ENCODE measurements at regions not wholly inside any gene's neighbourhood (a gene's known extent, or its start where the extent isn't known, plus 50 kb on each side); places are given as distances from the start of the nearest gene placed in this dataset.

- intact Hi-C loops (cut with DNase I) = no loop called here
- no peaks in the 10 kb centered on the region for H3K9me3 ChIP-seq
Observed at GRCh38 chr2:156017341-156017885, 315.1 kb downstream of the NR4A2 start.

GRCh38 chr2:156009293-156009692 lies 323.2 kb downstream of the NR4A2 start:
- no peaks in the 10 kb centered on the region for H3K9me3 ChIP-seq
- H3K27ac ChIP-seq = no peak overlapping the region
- no peak for DNase-seq (ENCODE audit: low spot score in 2 of 2)
- H3K4me3 ChIP-seq = no peak overlapping the region
- intact Hi-C loops (cut with DNase I) = no loop called here
- H3K4me1 ChIP-seq = no peaks in the 10 kb centered on the region
- H3K36me3 ChIP-seq = no peaks in the 10 kb centered on the region
- no peak for TF ChIP-seq CTCF (IDR thresholded peaks at IDR 0.05)
- H3K27me3 ChIP-seq = no peaks in the 10 kb centered on the region

More at GRCh38 chr2:156017341-156017885, 315.1 kb downstream of the NR4A2 start:
- DNase-seq (ENCODE audit: low spot score in 2 of 2) = no peak
- H3K36me3 ChIP-seq = no peaks in the 10 kb centered on the region
- H3K27ac ChIP-seq = no peak overlapping the region
- no peak overlapping the region for H3K4me3 ChIP-seq
- H3K4me1 ChIP-seq = no peaks in the 10 kb centered on the region
- no peak for TF ChIP-seq CTCF (IDR thresholded peaks at IDR 0.05)
- H3K27me3 ChIP-seq = no peaks in the 10 kb centered on the region

GRCh38 chr2:156006721-156007618 lies 325.6 kb downstream of the NR4A2 start:
- Histone ChIP-seq H3K27me3 (no peaks in the 10 kb centered on the region), H3K36me3 (no peaks in the 10 kb centered on the region), H3K9me3 (no peaks in the 10 kb centered on the region), H3K4me3 (no peak overlapping the region), H3K27ac (no peak overlapping the region), H3K4me1 (no peaks in the 10 kb centered on the region)
- intact Hi-C loops (cut with DNase I) = no loop called here
- no peak for DNase-seq (ENCODE audit: low spot score in 2 of 2)
- TF ChIP-seq CTCF (IDR thresholded peaks at IDR 0.05) = no peak

- intact Hi-C loops (cut with DNase I) = no loop called here
- no peaks in the 10 kb centered on the region for H3K4me1 ChIP-seq
- TF ChIP-seq CTCF (IDR thresholded peaks at IDR 0.05) = no peak
- H3K27me3 ChIP-seq = no peaks in the 10 kb centered on the region
- H3K4me3 ChIP-seq = no peak overlapping the region
- H3K36me3 ChIP-seq = no peaks in the 10 kb centered on the region
- DNase-seq (ENCODE audit: low spot score in 2 of 2) = no peak
- no peak overlapping the region for H3K27ac ChIP-seq
- no peaks in the 10 kb centered on the region for H3K9me3 ChIP-seq
Observed at GRCh38 chr2:156005999-156006712, 326.4 kb downstream of the NR4A2 start.

GRCh38 chr2:156005531-156005930 lies 327.0 kb downstream of the NR4A2 start:
- H3K4me1 ChIP-seq = no peaks in the 10 kb centered on the region
- H3K9me3 ChIP-seq = no peaks in the 10 kb centered on the region
- no peak for DNase-seq (ENCODE audit: low spot score in 2 of 2)
- no peak overlapping the region for H3K27ac ChIP-seq
- no peaks in the 10 kb centered on the region for H3K36me3 ChIP-seq
- TF ChIP-seq CTCF (IDR thresholded peaks at IDR 0.05) = no peak
- intact Hi-C loops (cut with DNase I) = no loop called here
- no peaks in the 10 kb centered on the region for H3K27me3 ChIP-seq
- H3K4me3 ChIP-seq = no peak overlapping the region
